ENCODE measurements at regions not wholly inside any gene's neighbourhood (a gene's known extent, or its start where the extent isn't known, plus 50 kb on each side); places are given as distances from the start of the nearest gene placed in this dataset.

- DNase-seq, result no peak
These were observed 79.0 kb upstream of the NKD1 start for GRCh38 chr16:50469121-50469743.

GRCh38 chr16:50468749-50469078 lies 79.5 kb upstream of the NKD1 start:
- no peak for DNase-seq

GRCh38 chr16:50467943-50468748 lies 80.0 kb upstream of the NKD1 start:
- no peak for DNase-seq

- DNase-seq, result no peak
These were observed 80.6 kb upstream of the NKD1 start for GRCh38 chr16:50467559-50467942.

GRCh38 chr16:50466170-50466569 lies 82.0 kb upstream of the NKD1 start:
- no peak for DNase-seq

GRCh38 chr16:50464325-50465290 lies 83.6 kb upstream of the NKD1 start:
- no peak for DNase-seq

- DNase-seq, result no peak
These were observed 84.4 kb upstream of the NKD1 start for GRCh38 chr16:50463581-50464324.

GRCh38 chr16:50462793-50463507 lies 85.2 kb upstream of the NKD1 start:
- DNase-seq, result no peak

GRCh38 chr16:50461400-50461760 lies 86.8 kb upstream of the NKD1 start:
- no peak for DNase-seq

GRCh38 chr16:50460538-50461399 lies 87.4 kb upstream of the NKD1 start:
- no peak for DNase-seq

GRCh38 chr16:50459496-50460080 lies 88.6 kb upstream of the NKD1 start:
- no peak for DNase-seq

GRCh38 chr16:50458667-50459495 lies 89.3 kb upstream of the NKD1 start:
- no peak for DNase-seq

- peak; percentile 79 for DNase-seq
These were observed 89.2 kb upstream of the BRD7 start for GRCh38 chr16:50457979-50458491.

- peak; percentile 4 for DNase-seq
These were observed 88.6 kb upstream of the BRD7 start for GRCh38 chr16:50457423-50457822.

- no peak for DNase-seq
These were observed 86.6 kb upstream of the BRD7 start for GRCh38 chr16:50455288-50455845.

- no peak for DNase-seq
These were observed 84.7 kb upstream of the BRD7 start for GRCh38 chr16:50453446-50453845.

GRCh38 chr16:50451951-50452508 lies 83.2 kb upstream of the BRD7 start:
- DNase-seq, result no peak

GRCh38 chr16:50450957-50451356 lies 82.2 kb upstream of the BRD7 start:
- DNase-seq, result no peak

GRCh38 chr16:50449800-50450199 lies 81.0 kb upstream of the BRD7 start:
- no peak for DNase-seq

All from OCI-M1 (cell line).